HFFc6 (cell line): ENCODE measurements at regions not wholly inside any gene's neighbourhood (a gene's known extent, or its start where the extent isn't known, plus 50 kb on each side); places are given as distances from the start of the nearest gene placed in this dataset.

ENCODE experiments used
- DNase-seq: peaks from one replicate; pipeline ENCODE4 v3.0.0-alpha.2; 2018
- H3K27ac Mint-ChIP-seq: 2 replicates; pipeline ENCODE4 v1.8.0; 2020; ENCODE audit warnings: mild to moderate bottlenecking, mixed read lengths
- H3K27me3 Mint-ChIP-seq: 2 replicates; pipeline ENCODE4 v1.8.0; 2021; ENCODE audit warnings: mild to moderate bottlenecking, moderate library complexity, mixed read lengths; ENCODE audit not compliant: insufficient read depth
- H3K36me3 Mint-ChIP-seq: 2 replicates; pipeline ENCODE4 v1.8.0; 2021; ENCODE audit warnings: low read depth, mixed read lengths
- H3K4me1 Mint-ChIP-seq: 2 replicates; pipeline ENCODE4 v1.8.0; 2020; ENCODE audit warnings: low read depth, mixed read lengths
- H3K4me3 Mint-ChIP-seq: 2 replicates; pipeline ENCODE4 v1.8.0; 2020; ENCODE audit warnings: mild to moderate bottlenecking, moderate library complexity, mixed read lengths
- H3K9me3 Mint-ChIP-seq: 2 replicates; pipeline ENCODE4 v1.8.0; 2020; ENCODE audit warnings: mild to moderate bottlenecking, mixed read lengths
- TF ChIP-seq, protein P1 (sequence below): fragments of 200-600 bp; sonication (generic); IDR thresholded peaks from 2 replicates; pipeline ENCODE4 v1.5.0; 2021; ENCODE audit warnings: antibody characterized with exemption, mild to moderate bottlenecking

DNA sequence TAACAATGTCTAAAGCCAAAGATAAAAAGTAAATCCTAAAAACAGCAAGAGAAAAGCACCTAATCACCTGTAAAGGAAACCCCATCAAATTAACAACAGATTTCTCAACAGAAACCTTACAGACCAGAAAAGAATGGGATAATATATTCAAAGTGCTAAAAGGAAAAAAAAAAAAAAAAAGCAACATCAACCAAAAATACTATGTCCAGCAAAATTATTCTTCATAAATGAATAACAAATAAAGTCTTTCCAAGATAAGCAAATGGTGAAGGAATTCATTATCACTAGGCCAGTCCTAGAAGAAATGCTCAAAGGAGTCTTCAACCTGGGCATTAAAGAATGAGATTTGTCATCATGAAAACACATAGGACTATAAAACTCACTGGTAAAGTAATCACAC lies 192.0 kb upstream of the UBASH3B start:
- DNase-seq: no peak
- Mint-ChIP-seq H3K4me1 (no peaks in the 10 kb centered on the region), H3K4me3 (no peak overlapping the region), H3K27ac (no peak overlapping the region), H3K27me3 (peaks cover 26% of the 10 kb centered on the region), H3K36me3 (no peaks in the 10 kb centered on the region), H3K9me3 (peaks cover 1% of the 10 kb centered on the region; the same call in 1 of the 2 replicates)
- TF ChIP-seq, protein P1, sequence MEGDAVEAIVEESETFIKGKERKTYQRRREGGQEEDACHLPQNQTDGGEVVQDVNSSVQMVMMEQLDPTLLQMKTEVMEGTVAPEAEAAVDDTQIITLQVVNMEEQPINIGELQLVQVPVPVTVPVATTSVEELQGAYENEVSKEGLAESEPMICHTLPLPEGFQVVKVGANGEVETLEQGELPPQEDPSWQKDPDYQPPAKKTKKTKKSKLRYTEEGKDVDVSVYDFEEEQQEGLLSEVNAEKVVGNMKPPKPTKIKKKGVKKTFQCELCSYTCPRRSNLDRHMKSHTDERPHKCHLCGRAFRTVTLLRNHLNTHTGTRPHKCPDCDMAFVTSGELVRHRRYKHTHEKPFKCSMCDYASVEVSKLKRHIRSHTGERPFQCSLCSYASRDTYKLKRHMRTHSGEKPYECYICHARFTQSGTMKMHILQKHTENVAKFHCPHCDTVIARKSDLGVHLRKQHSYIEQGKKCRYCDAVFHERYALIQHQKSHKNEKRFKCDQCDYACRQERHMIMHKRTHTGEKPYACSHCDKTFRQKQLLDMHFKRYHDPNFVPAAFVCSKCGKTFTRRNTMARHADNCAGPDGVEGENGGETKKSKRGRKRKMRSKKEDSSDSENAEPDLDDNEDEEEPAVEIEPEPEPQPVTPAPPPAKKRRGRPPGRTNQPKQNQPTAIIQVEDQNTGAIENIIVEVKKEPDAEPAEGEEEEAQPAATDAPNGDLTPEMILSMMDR: no peak

DNA sequence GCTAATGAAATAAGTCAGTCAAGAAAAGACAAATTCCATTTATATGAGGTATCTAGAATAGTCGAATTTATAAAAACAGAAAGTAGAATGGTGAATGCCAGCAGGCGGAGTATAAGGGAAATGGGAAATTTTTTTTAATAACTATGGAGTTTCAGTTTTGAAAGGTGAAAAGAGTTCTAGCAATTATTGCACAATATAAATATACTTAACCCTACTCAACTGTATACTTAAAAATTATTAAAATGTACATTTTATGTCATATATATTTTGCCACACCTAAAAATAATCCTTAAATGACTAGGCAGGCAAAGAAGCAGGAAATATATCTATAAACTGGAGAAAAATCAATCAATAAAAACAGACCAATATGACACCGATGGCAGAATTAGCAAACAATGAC lies 196.5 kb upstream of the UBASH3B start:
- Mint-ChIP-seq H3K27ac (no peak overlapping the region), H3K27me3 (peaks cover 16% of the 10 kb centered on the region), H3K4me3 (no peak overlapping the region), H3K9me3 (peaks cover 6% of the 10 kb centered on the region; the same call in 1 of the 2 replicates), H3K4me1 (no peaks in the 10 kb centered on the region), H3K36me3 (no peaks in the 10 kb centered on the region)
- TF ChIP-seq, protein P1: no peak
- no peak for DNase-seq

DNA sequence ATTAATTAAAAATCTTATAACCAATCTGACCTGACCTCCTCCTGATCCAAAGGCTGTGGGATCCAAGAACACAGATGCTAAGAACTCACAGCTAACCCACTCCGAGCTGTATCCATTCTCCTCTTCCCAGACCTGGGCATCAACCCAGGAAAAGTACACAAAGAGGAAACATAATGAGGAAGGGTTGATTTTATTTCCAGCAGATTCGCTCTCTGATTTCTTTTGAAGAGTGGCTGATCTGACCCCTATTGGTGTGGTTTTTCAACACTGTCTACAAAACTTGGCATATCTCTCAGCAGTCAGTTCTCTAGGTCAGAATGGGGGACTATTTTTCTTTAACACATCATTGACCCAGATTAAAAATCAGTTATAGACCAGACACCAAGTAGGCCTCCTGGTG lies 201.9 kb upstream of the UBASH3B start:
- H3K36me3 Mint-ChIP-seq: no peaks in the 10 kb centered on the region
- H3K4me1 Mint-ChIP-seq: no peaks in the 10 kb centered on the region
- H3K9me3 Mint-ChIP-seq: peaks cover 5% of the 10 kb centered on the region; the same call in 1 of the 2 replicates
- DNase-seq: no peak
- peaks cover 12% of the 10 kb centered on the region for H3K27me3 Mint-ChIP-seq
- TF ChIP-seq, protein P1: no peak; the same call in 1 of the 2 replicates
- no peak overlapping the region for H3K27ac Mint-ChIP-seq
- no peak overlapping the region for H3K4me3 Mint-ChIP-seq

DNA sequence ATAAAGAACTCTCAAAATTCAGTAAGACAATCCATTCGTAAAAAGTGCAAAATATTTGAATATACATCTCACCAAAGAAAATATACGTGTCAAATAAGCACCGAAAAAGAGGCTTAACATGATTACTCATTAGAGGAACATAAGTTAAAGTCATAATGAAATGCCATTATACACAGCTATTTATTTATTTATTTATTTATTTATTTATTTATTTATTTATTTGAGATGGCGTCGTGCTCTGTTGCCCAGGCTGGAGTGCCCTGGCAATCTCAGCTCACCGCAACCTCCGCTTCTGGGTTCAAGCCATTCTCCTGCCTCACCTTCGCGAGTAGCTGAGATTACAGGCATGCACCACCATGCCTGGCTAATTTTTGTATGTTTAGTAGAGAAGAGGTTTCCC lies 203.6 kb upstream of the UBASH3B start:
- TF ChIP-seq, protein P1: no peak
- Mint-ChIP-seq H3K9me3 (no peaks in the 10 kb centered on the region), H3K4me3 (no peak overlapping the region), H3K4me1 (no peaks in the 10 kb centered on the region), H3K27me3 (peaks cover 12% of the 10 kb centered on the region), H3K36me3 (no peaks in the 10 kb centered on the region), H3K27ac (no peak overlapping the region)
- no peak for DNase-seq

DNA sequence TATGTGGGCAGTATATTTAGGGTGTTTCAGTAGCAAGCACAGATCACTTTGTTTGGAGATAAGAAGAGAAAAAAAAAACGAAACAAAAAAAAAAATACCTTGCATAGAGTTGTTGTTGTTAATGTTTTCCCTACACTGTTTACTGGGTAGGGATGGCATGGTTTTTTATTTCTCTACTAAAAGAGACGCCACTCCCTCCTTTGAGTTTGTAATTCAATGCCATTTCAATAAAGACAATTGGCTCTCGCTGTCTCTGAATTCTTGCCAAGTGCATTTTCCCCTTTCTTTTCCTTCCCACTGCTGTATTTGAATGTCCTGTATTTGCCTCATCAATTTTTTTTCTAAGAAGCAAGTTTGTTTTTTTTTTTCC lies 213.9 kb upstream of the UBASH3B start:
- H3K36me3 Mint-ChIP-seq: no peaks in the 10 kb centered on the region
- peaks cover 23% of the 10 kb centered on the region for H3K27me3 Mint-ChIP-seq
- H3K4me3 Mint-ChIP-seq: no peak overlapping the region
- no peak for DNase-seq
- no peaks in the 10 kb centered on the region for H3K9me3 Mint-ChIP-seq
- no peaks in the 10 kb centered on the region; the same call in 1 of the 2 replicates for H3K4me1 Mint-ChIP-seq
- TF ChIP-seq, protein P1: no peak
- no peak overlapping the region for H3K27ac Mint-ChIP-seq
